Astrocyte of the spinal cord (primary cell): ENCODE measurements at regions not wholly inside any gene's neighbourhood (a gene's known extent, or its start where the extent isn't known, plus 50 kb on each side); places are given as distances from the start of the nearest gene placed in this dataset.

Experiments used
- DNase-seq: peaks from one replicate; pipeline ENCODE4 v3.0.0; 2011; ENCODE audit warnings: low read depth, low spot score
- H3K4me3 ChIP-seq: 2 replicates; pipeline ENCODE4 v1.5.1; 2011; ENCODE audit warnings: low read depth, mild to moderate bottlenecking, low read length, moderate library complexity
- in situ Hi-C: cut with HindIII; loops from 2 replicates; pipeline ENCODE4 v1.10.0; 2017; ENCODE audit warnings: low sequenced_read_pairs
- TF ChIP-seq, protein P1 (sequence below): IDR thresholded peaks from 2 replicates; pipeline ENCODE4 v1.5.1; 2012; ENCODE audit warnings: low read depth, mild to moderate bottlenecking, low read length, inconsistent platforms

DNA sequence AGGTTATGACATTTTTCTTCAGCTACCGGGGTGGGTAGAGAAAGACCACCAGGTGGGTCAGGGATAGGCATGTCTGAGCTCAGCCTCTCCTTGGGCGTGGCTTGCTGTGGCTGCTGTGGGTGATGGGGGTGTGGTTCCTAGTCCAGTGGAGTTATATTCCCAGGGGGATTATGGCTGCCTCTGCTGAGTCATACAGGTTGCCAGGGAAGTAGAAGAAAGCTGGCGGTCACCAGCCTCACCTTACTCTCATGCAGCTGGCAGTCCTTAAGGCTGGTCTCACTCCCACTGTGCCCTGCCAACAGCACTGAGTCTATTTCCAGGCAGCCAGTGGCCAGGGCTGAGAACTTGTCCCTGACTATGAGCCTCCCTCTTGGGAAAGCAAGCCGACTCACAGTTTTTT is 130.0 kb downstream of the SCP2D1 start:
- in situ Hi-C loops, result no loop called here
- DNase-seq, result no peak
- H3K4me3 ChIP-seq, result no peak overlapping the region
- TF ChIP-seq, protein P1, sequence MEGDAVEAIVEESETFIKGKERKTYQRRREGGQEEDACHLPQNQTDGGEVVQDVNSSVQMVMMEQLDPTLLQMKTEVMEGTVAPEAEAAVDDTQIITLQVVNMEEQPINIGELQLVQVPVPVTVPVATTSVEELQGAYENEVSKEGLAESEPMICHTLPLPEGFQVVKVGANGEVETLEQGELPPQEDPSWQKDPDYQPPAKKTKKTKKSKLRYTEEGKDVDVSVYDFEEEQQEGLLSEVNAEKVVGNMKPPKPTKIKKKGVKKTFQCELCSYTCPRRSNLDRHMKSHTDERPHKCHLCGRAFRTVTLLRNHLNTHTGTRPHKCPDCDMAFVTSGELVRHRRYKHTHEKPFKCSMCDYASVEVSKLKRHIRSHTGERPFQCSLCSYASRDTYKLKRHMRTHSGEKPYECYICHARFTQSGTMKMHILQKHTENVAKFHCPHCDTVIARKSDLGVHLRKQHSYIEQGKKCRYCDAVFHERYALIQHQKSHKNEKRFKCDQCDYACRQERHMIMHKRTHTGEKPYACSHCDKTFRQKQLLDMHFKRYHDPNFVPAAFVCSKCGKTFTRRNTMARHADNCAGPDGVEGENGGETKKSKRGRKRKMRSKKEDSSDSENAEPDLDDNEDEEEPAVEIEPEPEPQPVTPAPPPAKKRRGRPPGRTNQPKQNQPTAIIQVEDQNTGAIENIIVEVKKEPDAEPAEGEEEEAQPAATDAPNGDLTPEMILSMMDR, result no peak

DNA sequence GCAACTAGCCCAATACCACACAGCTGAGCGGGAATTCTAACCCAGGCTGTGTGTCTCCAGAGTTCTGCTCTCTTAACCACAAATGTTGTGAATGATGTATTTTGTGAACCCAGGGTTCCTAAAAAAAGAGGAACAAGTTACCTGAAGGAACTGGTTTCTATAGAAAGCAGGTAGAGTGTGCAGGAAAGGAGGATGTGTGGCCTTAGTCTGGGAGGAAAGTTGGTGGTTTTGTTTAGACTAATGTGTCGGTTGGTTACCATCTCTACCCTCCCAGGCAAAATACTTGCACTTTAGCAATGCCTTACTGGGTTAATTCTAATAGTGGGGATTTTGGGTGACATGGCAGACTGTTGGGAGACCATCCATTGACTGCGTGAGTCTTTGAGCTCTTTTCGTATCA is 143.3 kb downstream of the SCP2D1 start:
- no peak overlapping the region for H3K4me3 ChIP-seq
- in situ Hi-C loops, result no loop called here
- TF ChIP-seq, protein P1, result no peak
- no peak for DNase-seq

DNA sequence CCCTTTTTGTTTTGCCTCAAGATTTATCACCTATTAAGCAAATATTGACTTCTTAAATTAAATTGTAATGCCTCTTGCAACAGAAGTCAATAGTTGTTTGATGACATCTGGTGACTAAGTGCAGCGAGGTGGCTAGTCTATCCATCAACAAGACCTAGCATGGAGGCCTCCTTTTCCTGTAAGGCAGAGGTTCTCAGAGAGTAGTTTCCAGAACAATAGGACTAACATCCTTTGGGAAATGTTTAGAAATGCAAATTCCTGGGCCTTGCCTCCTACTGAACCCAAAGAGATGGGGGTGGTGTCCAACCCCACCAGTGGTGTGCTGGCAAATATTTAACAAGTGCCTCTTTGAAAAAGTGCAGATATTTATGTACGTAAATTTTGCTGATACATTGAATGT is 143.7 kb downstream of the SCP2D1 start:
- TF ChIP-seq, protein P1, result no peak
- no peak overlapping the region for H3K4me3 ChIP-seq
- in situ Hi-C loops, result no loop called here
- no peak for DNase-seq

DNA sequence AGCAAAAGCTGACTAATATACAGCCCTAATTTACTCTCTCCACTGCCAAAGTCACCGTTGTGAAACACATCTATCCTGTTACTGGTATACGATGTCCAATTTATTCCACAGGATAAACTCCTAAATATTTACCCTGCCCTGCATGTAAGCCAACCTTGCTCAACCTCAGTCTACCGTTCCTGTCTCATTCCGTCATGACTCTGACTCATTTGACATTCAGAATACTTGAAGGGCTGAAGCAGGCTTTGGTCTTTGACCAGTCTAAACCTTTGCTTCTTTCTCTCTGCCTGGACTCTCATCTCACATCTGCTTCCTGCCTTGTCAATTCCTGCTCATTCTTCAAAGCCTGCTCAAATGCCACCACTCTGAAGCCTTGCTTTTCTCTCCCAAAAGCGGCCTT is 157.5 kb downstream of the SCP2D1 start:
- TF ChIP-seq, protein P1, result no peak
- H3K4me3 ChIP-seq, result no peak overlapping the region
- no peak for DNase-seq
- in situ Hi-C loops, result no loop called here

DNA sequence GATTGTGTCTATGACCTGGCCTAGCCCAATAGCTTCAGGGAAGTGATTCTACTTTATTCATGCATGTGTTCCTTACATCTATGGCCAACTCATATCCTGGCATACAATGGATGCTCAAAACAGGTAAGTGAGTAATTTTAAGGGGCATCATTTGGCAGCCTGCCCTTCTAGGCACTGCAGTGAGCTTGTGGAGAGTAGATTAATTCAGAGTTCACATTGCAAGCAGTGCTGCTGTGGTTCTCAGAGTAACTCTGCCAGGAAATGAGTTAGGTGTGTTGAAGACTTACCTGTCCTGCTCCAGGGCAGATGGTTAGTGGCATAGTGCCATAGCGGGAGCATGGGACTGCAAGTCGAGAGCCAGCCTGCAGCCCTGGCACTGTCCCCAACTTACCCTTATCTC is 158.0 kb downstream of the SCP2D1 start:
- no peak for DNase-seq
- TF ChIP-seq, protein P1, result no peak
- in situ Hi-C loops, result no loop called here
- H3K4me3 ChIP-seq, result no peak overlapping the region

DNA sequence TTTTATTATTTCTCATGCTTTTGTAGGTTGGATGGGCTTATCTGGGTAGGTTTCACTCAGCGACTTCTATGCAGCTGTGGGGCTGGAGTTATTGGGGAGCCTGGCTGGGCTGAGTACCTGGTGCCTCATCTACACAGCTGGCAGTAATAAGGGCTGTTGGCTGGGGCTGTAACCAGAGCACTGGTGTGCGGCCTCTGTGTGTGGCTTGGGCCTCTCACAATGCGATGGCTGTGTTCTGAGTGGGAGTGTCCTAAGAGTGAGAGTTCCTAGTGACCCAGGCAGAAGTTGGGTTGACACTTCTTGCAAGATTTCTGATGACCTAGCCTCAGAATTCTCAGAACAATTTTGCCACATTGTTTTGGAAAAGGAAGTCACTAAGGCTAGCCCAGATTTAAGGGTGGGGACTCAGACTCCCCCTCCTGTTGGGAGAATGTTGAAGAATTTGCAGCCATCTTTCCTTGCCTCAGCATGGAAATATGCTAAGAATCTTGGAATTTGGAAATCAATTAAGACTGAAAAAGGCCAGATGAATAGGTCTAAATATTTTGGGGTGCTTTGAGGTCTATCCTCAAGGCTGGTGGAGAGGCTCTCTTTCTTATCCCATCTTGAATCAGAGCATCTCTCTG is 158.8 kb downstream of the SCP2D1 start:
- TF ChIP-seq, protein P1, result no peak
- no peak overlapping the region for H3K4me3 ChIP-seq
- DNase-seq, result no peak
- in situ Hi-C loops, result no loop called here
